ENCODE measurements at regions not wholly inside any gene's neighbourhood (a gene's known extent, or its start where the extent isn't known, plus 50 kb on each side); places are given as distances from the start of the nearest gene placed in this dataset.

DNA sequence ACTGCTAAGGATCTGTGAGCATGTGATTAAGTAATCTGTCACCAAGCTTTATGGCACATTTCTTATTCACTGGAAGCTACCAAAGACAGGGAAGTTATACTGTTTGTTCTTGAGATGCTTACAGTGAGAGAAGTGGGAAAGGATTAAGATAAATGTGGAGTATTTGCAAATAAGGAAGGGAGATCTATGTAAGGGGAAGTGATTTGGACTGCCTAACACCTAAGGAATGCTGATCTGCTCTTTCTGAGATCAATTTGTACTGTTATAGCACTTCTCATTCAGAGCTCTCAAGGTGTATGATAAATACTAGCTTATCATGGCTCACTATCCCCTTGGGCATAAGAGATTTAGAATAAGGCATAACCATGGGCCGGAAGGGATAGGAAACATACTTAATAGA is 80.0 kb upstream of the NTRK2 start:
- DNase-seq (ENCODE audit: low spot score), result no peak

DNA sequence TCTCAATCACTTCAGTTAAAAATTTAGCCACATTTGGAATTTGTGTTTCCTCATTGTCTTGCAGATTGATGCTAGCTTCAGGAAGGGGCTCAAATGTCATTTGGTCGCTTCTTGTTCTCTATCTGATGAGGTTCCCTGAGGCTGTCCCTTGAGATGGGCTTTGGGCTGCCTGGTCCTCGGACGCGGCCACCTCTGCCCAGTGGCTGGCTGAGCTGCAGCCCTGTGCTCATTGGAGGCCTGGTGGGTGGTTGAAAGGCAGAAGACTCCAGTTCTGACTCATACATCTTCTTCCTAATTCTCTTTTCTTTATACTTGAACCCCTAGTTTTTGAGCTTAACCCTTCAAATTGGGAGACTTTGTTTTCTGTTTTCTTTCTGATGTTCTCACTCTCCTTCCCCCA is 78.8 kb upstream of the NTRK2 start:
- DNase-seq (ENCODE audit: low spot score), result no peak

DNA sequence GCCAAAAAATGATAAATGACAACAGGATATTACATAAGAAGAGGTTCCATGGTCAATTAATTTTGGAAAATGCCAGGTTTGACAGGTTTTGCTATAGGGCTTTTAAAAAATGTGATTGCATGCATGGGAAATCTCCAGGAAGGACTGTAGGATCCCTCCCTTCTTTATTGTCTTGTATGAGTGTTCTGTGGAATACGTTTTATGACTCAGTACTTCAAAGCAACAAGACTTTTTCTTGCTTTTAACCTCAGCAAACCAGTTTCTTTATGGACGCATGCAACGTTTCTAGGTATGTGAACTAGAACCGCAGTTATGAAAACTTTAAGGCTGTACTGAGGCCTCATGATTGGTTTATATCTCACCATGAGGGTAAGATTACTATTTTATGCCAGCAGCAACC is 76.6 kb upstream of the NTRK2 start:
- no peak for DNase-seq (ENCODE audit: low spot score)

DNA sequence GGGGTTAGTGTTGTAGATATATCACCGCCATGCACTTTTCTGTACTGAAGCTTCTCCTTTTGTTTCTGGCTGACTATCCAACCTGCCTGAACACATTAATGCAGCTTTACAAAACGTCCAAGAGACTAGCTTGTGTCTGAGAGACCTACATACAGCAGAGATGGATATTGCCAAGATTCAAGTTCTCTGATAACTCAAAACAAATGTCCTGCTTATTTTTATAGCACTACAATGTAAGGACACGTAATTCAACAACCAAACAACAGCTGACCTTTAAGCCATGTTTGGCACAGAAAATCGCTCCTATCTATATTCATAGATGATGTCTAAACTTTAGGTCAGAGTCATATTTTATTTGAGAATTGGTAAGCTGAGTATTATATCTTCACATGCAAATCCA is 76.2 kb upstream of the NTRK2 start:
- no peak for DNase-seq (ENCODE audit: low spot score)

DNA sequence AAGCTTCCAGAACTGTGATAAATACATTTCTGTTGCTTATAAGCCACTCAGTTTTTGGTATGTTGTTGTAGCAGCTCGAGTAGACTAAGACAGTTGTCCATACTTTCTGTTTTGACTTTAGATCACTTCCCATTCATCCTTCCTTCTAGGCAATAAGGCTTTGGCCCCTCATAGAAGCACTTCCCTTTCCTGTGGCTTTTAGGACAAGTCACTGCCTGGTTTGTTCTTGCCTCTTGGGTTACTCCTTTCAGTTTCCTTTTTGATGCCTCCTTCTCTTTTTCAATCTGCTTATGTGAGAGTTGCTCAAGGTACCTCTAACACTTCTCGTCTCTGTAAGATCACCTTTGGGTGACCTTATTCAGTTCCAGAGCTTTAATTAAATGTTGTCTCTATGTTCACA is 72.4 kb upstream of the NTRK2 start:
- no peak for DNase-seq (ENCODE audit: low spot score)

DNA sequence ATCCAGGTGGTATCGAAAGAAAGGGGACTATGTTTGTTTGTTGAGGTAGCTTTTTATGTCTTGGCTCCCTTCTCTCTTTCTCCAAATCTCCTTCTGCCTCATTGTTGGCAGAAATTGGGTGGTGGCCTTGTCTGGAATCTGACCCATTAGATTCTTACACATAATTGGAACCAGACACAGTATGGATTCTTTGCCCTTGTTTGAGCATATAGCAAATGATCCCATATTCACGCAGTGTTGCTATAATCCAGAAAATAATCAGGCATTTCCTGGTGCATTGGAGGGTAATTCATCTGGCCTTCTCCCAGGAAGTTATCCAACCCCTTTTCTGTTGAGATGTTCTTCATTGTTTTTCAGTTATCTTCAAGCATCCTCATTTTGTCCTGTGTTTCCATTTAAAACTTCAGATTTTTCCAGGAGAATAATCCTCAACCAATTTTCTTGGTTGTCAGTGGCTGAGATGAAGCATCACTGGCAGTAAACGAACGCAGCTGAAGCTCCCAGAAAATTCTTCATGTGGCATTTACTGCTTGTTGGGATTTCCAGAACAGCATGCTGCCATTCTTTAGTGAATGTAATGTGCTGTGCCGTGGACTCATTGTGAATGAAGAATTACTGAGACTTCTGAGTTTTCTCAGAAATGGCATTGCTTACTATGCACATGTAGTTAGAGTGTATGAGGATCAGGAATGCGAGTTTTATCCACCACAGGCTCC is 70.5 kb upstream of the NTRK2 start:
- DNase-seq (ENCODE audit: low spot score), result no peak

DNA sequence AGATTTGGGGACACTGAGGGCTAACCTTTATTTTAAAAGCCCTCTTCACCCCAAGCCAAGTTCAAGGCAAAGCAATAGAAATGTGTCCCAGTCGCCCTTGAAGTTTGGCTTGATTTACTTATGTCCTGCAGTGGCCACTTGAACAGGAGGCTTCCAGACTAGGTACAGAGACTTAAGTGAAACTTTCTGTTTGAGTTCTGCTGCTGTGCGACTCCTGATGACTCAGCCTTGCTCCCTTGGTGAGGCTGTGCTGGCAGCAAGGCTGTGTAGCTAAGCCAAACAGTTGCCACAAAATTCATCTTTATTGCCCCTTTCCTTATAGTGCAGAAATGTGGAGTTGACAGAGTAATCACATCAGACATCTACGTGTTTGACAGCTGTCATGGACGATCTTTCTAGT is 68.8 kb upstream of the NTRK2 start:
- no peak for DNase-seq (ENCODE audit: low spot score)

DNA sequence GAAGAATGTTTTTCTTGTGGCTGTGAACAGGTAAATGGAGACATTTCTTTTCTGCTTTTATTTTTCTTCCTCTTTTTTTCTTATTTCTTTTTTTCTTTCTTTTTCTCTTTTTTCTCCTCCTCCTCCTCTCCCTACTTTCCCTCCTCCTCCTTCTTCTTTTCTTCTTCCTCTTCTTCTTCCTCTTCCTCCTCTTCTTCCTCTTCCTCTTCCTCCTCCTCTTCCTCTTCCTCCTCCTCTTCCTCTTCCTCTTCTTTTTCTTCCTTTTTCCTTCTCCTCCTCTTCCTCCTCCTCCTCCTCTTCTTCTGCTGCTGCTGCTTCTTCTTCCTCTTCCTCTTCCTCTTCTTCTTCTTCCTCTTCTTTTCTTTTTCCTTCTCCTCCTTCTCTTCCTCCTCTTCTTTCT is 65.3 kb upstream of the NTRK2 start:
- no peak for DNase-seq (ENCODE audit: low spot score)

DNA sequence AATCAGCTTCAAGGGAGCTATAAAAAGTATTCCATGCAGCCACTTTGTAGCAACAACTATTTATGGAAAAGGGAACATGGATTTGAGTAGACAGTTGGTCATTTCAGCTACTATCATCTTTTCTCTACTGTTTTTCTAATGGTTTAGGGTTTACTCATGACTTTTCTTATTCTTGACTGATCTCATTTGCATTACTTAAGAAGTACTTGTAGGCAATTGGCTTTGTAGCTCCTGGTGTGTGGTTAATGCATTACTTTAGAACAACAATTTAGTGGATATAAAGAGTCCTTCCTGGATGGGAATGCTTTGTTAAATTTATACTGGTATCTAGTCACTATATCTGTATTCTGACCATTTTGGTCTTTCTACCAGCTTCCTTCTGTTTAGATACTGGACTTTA is 59.8 kb upstream of the NTRK2 start:
- DNase-seq (ENCODE audit: low spot score), result no peak

DNA sequence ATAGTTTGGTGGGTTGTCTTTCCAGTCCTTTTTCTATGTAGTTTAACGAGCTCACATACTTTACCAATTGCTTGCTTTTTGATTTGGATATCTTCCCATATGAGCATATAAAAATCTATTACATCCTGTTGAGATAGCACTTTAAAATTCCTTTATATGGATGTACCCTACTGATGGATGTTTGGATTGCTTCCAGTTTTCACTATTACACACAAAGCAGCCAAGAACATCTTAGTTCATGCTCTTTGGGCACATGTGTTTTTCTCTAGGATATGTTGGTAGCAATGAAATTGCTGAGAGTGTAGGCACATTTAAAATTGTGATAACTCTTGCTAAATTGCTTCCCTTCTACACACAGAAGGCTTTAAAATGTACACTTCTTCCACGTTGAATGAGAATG is 56.1 kb upstream of the NTRK2 start:
- no peak for DNase-seq (ENCODE audit: low spot score)

DNA sequence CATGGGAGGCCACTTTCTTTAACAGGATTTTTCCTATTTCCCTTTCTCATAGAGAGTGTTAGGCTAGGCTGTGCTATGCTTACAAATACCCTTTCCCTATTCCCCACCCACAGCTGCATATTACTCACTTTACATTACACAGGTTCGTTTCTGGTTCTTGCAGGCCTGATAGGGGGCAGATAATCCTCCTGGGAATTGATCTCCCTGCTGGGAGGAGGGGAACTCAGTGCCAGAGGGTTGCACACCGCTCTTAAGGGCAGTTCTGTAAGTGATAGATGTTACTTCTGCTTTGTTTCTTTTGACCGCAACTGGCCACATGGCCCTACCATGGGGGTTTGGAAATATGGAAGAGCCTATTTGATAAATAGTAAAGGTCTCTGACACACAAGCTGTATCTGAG is 54.0 kb upstream of the NTRK2 start:
- DNase-seq (ENCODE audit: low spot score), result no peak

DNA sequence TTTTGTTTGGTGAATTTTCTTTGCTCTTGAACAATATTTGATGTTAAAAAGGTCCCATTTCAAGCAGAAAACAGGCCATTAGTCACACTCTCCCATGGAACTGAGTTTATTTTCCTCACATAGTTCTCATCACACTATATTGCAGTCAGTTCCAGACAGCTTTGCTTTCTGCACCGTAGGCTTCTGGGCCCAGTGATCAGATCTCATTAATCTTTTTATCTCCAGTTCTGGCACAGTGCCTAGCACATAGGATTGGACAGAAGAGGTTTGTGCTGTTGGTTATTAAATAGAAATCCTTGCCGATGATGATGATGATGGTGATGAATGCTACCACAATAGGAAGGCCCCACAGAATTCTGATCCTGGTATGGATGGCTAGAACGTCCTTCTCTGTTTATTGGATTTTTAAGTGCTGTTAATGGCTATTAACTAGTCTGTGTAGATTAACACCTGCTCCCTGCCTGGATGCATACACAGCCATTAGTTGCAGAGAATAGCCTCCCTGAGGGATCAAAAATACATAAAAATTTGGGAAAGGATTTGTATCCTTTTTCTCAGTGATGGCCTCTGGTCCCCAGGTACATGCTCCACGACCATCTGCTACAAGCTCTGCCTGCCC is 52.0 kb upstream of the NTRK2 start:
- no peak for DNase-seq (ENCODE audit: low spot score)
